ENCODE measurements at regions not wholly inside any gene's neighbourhood (a gene's known extent, or its start where the extent isn't known, plus 50 kb on each side); places are given as distances from the start of the nearest gene placed in this dataset.

DNA sequence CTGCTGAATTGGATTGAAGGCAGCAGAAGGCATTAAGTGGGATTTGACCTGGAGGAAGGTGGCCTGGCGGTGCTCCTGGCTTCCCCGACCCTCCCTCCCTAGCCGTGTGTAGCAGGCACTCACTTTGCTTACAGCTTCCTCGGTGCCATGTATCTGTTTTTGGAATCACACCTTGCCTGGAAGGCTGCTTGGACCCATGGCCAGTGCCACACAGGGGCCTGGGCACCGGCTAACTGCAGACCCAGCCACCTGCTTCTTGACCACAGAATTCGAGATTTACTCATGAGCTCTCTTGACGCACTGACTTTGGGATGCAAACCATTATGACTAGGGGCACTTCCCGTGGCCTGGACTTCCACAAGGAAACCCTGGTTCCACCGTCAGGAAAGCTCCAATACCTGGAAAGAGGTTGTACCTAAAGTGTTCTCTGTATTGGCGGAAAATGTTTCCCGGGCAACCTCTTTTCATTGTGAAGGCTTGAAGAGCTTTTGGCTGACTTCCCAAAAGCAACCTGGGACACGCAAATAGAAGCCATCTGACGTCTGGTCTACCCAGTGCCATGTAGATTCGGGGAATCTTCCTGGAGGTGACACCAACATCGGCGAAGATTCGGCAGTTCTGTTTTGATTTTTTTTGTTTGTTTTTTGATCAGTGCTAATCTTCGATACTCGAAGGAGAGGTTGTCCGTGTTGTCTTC, 125.6 kb upstream of the RTL1 start:
- Histone ChIP-seq H3K79me2 (ENCODE audit: insufficient read depth, low read length) (no peaks in the 10 kb centered on the region), H2AFZ (ENCODE audit: low read depth, low read length) (no peak overlapping the region), H3K4me2 (ENCODE audit: insufficient read depth, low read length) (no peak overlapping the region), H3K36me3 (ENCODE audit: insufficient read depth, low read length) (no peaks in the 10 kb centered on the region), H3K4me1 (ENCODE audit: insufficient read depth, low read length) (no peaks in the 10 kb centered on the region), H3K4me3 (ENCODE audit: low read depth in 1 of 2, low read length in 2 of 2) (no peak overlapping the region), H3K9ac (ENCODE audit: low read depth, low read length) (no peak overlapping the region), H3K27ac (ENCODE audit: low read length) (no peak overlapping the region), H3K9me3 (ENCODE audit: insufficient read depth, low read length, severe bottlenecking) (no peaks in the 10 kb centered on the region), H4K20me1 (ENCODE audit: insufficient read depth, low read length) (no peaks in the 10 kb centered on the region), H3K27me3 (ENCODE audit: insufficient read depth, low read length, poor library complexity) (no peaks in the 10 kb centered on the region)
- no peak for ATAC-seq (ENCODE audit: insufficient read depth, low read depth)
- TF ChIP-seq, protein P1, sequence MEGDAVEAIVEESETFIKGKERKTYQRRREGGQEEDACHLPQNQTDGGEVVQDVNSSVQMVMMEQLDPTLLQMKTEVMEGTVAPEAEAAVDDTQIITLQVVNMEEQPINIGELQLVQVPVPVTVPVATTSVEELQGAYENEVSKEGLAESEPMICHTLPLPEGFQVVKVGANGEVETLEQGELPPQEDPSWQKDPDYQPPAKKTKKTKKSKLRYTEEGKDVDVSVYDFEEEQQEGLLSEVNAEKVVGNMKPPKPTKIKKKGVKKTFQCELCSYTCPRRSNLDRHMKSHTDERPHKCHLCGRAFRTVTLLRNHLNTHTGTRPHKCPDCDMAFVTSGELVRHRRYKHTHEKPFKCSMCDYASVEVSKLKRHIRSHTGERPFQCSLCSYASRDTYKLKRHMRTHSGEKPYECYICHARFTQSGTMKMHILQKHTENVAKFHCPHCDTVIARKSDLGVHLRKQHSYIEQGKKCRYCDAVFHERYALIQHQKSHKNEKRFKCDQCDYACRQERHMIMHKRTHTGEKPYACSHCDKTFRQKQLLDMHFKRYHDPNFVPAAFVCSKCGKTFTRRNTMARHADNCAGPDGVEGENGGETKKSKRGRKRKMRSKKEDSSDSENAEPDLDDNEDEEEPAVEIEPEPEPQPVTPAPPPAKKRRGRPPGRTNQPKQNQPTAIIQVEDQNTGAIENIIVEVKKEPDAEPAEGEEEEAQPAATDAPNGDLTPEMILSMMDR (IDR thresholded peaks at IDR 0.05; ENCODE audit: borderline replicate concordance, extremely low read depth, low read length, poor library complexity, severe bottlenecking), result no peak
- TF ChIP-seq EZH2 (IDR thresholded peaks at IDR 0.05; ENCODE audit: borderline replicate concordance, low read depth, low read length, severe bottlenecking), result no peak
- DNase-seq, result no peak

DNA sequence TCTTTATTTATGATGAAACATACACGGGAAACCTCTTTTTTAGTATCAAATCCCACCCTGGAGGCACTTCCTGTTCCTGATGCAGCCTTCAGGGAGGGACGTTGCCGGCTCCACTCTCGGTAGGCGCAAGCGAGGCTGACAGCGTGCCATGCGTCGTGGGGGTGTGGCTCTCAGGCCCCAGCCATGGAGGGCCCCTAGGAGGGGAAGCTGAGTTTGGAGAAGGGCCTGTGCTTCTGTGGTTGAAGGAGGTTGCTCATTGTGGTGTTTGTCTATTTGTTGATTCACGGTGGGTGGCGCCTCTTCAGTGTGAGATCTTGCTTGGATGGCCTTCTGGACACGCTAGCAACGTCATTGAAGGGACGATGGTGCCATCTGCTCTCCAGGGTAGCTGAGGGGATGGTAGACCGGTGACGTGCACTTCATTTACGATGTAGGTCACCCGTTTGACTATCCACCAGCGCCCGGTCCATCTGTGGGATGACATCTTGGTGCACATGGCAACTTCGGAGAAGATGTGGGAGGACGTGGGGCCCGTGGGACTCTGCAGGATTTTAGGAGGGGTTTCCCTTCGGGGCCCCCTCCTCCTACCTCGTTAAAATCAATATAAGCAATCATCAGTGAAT, 126.3 kb upstream of the RTL1 start:
- Histone ChIP-seq H3K4me2 (ENCODE audit: insufficient read depth, low read length) (no peak overlapping the region), H3K36me3 (ENCODE audit: insufficient read depth, low read length) (no peaks in the 10 kb centered on the region), H4K20me1 (ENCODE audit: insufficient read depth, low read length) (no peaks in the 10 kb centered on the region), H3K27ac (ENCODE audit: low read length) (no peak overlapping the region), H3K27me3 (ENCODE audit: insufficient read depth, low read length, poor library complexity) (no peaks in the 10 kb centered on the region), H3K4me3 (ENCODE audit: low read depth in 1 of 2, low read length in 2 of 2) (no peak overlapping the region), H3K9ac (ENCODE audit: low read depth, low read length) (no peak overlapping the region), H3K9me3 (ENCODE audit: insufficient read depth, low read length, severe bottlenecking) (no peaks in the 10 kb centered on the region), H3K4me1 (ENCODE audit: insufficient read depth, low read length) (no peaks in the 10 kb centered on the region), H2AFZ (ENCODE audit: low read depth, low read length) (no peak overlapping the region), H3K79me2 (ENCODE audit: insufficient read depth, low read length) (no peaks in the 10 kb centered on the region)
- DNase-seq, result no peak
- no peak for ATAC-seq (ENCODE audit: insufficient read depth, low read depth)
- no peak for TF ChIP-seq EZH2 (IDR thresholded peaks at IDR 0.05; ENCODE audit: borderline replicate concordance, low read depth, low read length, severe bottlenecking)
- TF ChIP-seq, protein P1 (IDR thresholded peaks at IDR 0.05; ENCODE audit: borderline replicate concordance, extremely low read depth, low read length, poor library complexity, severe bottlenecking), result no peak

DNA sequence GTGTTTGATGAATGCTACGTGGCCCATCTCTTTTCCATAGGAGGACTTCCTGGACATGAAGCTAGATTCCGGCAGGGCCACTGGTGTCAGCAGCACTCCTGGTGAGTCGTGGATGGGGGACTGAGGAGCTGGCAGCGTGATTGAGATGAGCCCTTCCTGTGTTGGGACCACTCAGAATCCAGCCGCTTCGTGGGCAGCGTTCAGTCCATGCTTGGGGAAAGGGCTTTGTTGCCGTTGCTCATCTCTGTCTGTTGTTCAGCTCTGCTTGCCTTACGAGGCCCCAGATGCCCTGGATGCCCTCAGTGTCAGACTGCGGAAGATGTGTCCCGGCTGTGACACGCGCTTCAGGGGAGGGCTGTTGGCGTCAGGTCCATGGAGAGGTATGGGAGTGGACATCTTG, 127.1 kb upstream of the RTL1 start:
- Histone ChIP-seq H3K9ac (ENCODE audit: low read depth, low read length) (no peak overlapping the region), H3K4me2 (ENCODE audit: insufficient read depth, low read length) (no peak overlapping the region), H3K4me3 (ENCODE audit: low read depth in 1 of 2, low read length in 2 of 2) (no peak overlapping the region), H4K20me1 (ENCODE audit: insufficient read depth, low read length) (no peaks in the 10 kb centered on the region), H2AFZ (ENCODE audit: low read depth, low read length) (no peak overlapping the region), H3K9me3 (ENCODE audit: insufficient read depth, low read length, severe bottlenecking) (no peaks in the 10 kb centered on the region), H3K4me1 (ENCODE audit: insufficient read depth, low read length) (no peaks in the 10 kb centered on the region), H3K27ac (ENCODE audit: low read length) (no peak overlapping the region), H3K79me2 (ENCODE audit: insufficient read depth, low read length) (no peaks in the 10 kb centered on the region), H3K36me3 (ENCODE audit: insufficient read depth, low read length) (no peaks in the 10 kb centered on the region), H3K27me3 (ENCODE audit: insufficient read depth, low read length, poor library complexity) (no peaks in the 10 kb centered on the region)
- ATAC-seq (ENCODE audit: insufficient read depth, low read depth) (no peak), DNase-seq (no peak)
- TF ChIP-seq, protein P1 (IDR thresholded peaks at IDR 0.05; ENCODE audit: borderline replicate concordance, extremely low read depth, low read length, poor library complexity, severe bottlenecking), result no peak
- TF ChIP-seq EZH2 (IDR thresholded peaks at IDR 0.05; ENCODE audit: borderline replicate concordance, low read depth, low read length, severe bottlenecking), result no peak
